ENCODE measurements at regions not wholly inside any gene's neighbourhood (a gene's known extent, or its start where the extent isn't known, plus 50 kb on each side); places are given as distances from the start of the nearest gene placed in this dataset.

GRCh38 chr17:68792042-68792685, 163.0 kb downstream of the ABCA8 start:
- H3K4me3 ChIP-seq, result no peak overlapping the region
- no peak for ATAC-seq
- H3K4me1 ChIP-seq (ENCODE audit: low read depth), result no peaks in the 10 kb centered on the region
- no peaks in the 10 kb centered on the region for H3K9me3 ChIP-seq
- TF ChIP-seq CTCF (IDR thresholded peaks at IDR 0.05), result no peak
- intact Hi-C loops (cut with DNase I, micrococcal nuclease), result no loop called here
- no peaks in the 10 kb centered on the region for H3K36me3 ChIP-seq (ENCODE audit: low read depth)
- no peak for DNase-seq

- H3K36me3 ChIP-seq (ENCODE audit: low read depth), result no peaks in the 10 kb centered on the region
- DNase-seq (no peak), ATAC-seq (no peak)
- no peaks in the 10 kb centered on the region for H3K9me3 ChIP-seq
- intact Hi-C loops (cut with DNase I, micrococcal nuclease), result no loop called here
- H3K4me1 ChIP-seq (ENCODE audit: low read depth), result no peaks in the 10 kb centered on the region
- no peak overlapping the region for H3K4me3 ChIP-seq
- no peak for TF ChIP-seq CTCF (IDR thresholded peaks at IDR 0.05)
Observed at GRCh38 chr17:68790931-68791330, 164.3 kb downstream of the ABCA8 start.

- DNase-seq, result no peak
- Histone ChIP-seq H3K36me3 (ENCODE audit: low read depth) (no peaks in the 10 kb centered on the region), H3K4me1 (ENCODE audit: low read depth) (no peaks in the 10 kb centered on the region), H3K4me3 (no peak overlapping the region), H3K9me3 (no peaks in the 10 kb centered on the region)
- ATAC-seq, result no peak
- TF ChIP-seq CTCF (IDR thresholded peaks at IDR 0.05), result no peak
- intact Hi-C loops (cut with DNase I, micrococcal nuclease), result no loop called here
Observed at GRCh38 chr17:68790492-68790891, 164.7 kb downstream of the ABCA8 start.

- no peak for TF ChIP-seq CTCF (IDR thresholded peaks at IDR 0.05)
- Histone ChIP-seq H3K9me3 (no peaks in the 10 kb centered on the region), H3K4me1 (ENCODE audit: low read depth) (no peaks in the 10 kb centered on the region), H3K4me3 (no peak overlapping the region), H3K36me3 (ENCODE audit: low read depth) (no peaks in the 10 kb centered on the region)
- DNase-seq (no peak), ATAC-seq (no peak)
- intact Hi-C loops (cut with DNase I, micrococcal nuclease), result loop anchor here in 1 of 2 donors (5.0 kb wide), 1 partner anchor 193 kb away; no protein-coding TSS in a partner anchor
Observed at GRCh38 chr17:68789203-68789962, 165.8 kb downstream of the ABCA8 start.

- TF ChIP-seq CTCF (IDR thresholded peaks at IDR 0.05), result no peak
- Histone ChIP-seq H3K4me1 (ENCODE audit: low read depth) (no peaks in the 10 kb centered on the region), H3K9me3 (no peaks in the 10 kb centered on the region), H3K36me3 (ENCODE audit: low read depth) (no peaks in the 10 kb centered on the region), H3K4me3 (no peak overlapping the region)
- no peak for DNase-seq
- intact Hi-C loops (cut with DNase I, micrococcal nuclease), result loop anchor here in 1 of 2 donors (5.0 kb wide), 1 partner anchor 196 kb away; no protein-coding TSS in a partner anchor
- no peak for ATAC-seq
Observed at GRCh38 chr17:68785565-68786486, 169.4 kb downstream of the ABCA8 start.

All from mucosa of descending colon (tissue), 3 donors.